ENCODE measurements at regions not wholly inside any gene's neighbourhood (a gene's known extent, or its start where the extent isn't known, plus 50 kb on each side); places are given as distances from the start of the nearest gene placed in this dataset.

GRCh38 chr14:56412468-56413434 is 166.8 kb upstream of the TMEM260 start:
- ChIA-PET POLR2A (no interaction called here), CTCF (no interaction called here)
- H3K27me3 Mint-ChIP-seq, result peaks cover 1 to 14% of the 10 kb centered on the region in 2 donors
- Histone ChIP-seq H3K27ac (ENCODE audit: low read depth, low read length) (no peak overlapping the region), H3K36me3 (ENCODE audit: insufficient read depth, low read length) (no peaks in the 10 kb centered on the region), H3K9me3 (ENCODE audit: low read length) (no peaks in the 10 kb centered on the region), H3K27me3 (ENCODE audit: insufficient read depth, low read length, poor library complexity, severe bottlenecking) (no peaks in the 10 kb centered on the region), H3K4me3 (ENCODE audit: low read length) (no peak overlapping the region), H3K4me1 (ENCODE audit: insufficient read depth, low read length) (peaks cover 3% of the 10 kb centered on the region)
- peaks cover 0 to 8% (median 0%) of the 10 kb centered on the region in 3 donors for H3K36me3 Mint-ChIP-seq
- H3K4me3 Mint-ChIP-seq, result peak overlapping the region in 6 of 7 donors; percentile 58 to 86 (median 64)
- peaks cover 9 to 12% (median 9%) of the 10 kb centered on the region in 3 donors for H3K4me1 Mint-ChIP-seq
- H3K27ac Mint-ChIP-seq, result peak overlapping the region in 2 of 8 donors; percentile 10 to 61
- peaks cover 0 to 17% (median 1%) of the 10 kb centered on the region in 5 donors for H3K9me3 Mint-ChIP-seq
- DNase-seq, result no peak

DNA sequence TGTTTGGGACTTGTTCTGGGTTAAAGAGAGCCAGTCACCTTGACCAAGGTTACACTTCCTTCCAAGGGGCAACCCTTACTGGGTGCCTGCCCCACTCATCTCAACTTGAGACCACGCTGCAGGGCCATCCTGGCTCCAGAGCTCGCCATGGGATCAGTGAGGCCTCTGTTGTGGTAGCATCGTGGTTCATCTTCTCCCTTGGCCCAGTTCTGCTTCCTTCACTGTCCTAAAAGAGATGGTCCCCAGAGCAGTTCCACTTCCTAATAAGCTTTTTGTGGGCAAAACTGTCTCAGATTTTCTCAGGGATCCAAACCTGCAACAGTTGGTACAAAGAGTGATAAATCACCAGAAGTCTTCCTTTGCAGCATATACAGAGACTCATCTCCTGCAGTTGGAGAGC is 165.9 kb upstream of the TMEM260 start:
- no peaks in the 10 kb centered on the region for H3K36me3 ChIP-seq (ENCODE audit: insufficient read depth, low read length)
- H3K36me3 Mint-ChIP-seq, result peaks cover 0 to 8% (median 0%) of the 10 kb centered on the region in 3 donors

DNA sequence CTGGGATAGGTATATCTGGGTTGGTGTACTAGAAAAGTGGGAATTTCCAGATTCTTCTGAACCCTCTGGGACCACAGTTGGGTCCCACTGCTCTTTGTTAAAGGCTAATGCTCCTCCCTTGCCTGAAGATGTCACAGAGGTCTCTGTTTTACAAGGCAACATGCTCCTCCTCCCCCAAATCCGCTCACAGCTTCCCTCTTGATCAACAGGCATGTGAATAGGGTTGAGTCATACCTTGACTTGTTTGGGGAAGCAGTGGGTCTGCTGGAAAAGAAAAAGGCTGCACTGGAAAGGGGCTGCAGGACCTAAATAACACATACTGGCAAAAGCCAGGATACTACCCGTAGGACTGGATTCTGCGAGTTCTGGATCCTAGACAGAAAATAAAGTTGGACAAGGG is 165.4 kb upstream of the TMEM260 start:
- H3K4me3 Mint-ChIP-seq, result no peak overlapping the region
- H3K9me3 ChIP-seq (ENCODE audit: low read length), result no peaks in the 10 kb centered on the region
- no peaks in the 10 kb centered on the region for H3K36me3 ChIP-seq (ENCODE audit: insufficient read depth, low read length)
- H3K4me3 ChIP-seq (ENCODE audit: low read length), result no peak overlapping the region
- no peak overlapping the region for H3K27ac ChIP-seq (ENCODE audit: low read depth, low read length)
- H3K4me1 Mint-ChIP-seq, result peaks cover 9 to 12% (median 9%) of the 10 kb centered on the region in 3 donors
- peaks cover 0 to 5% (median 0%) of the 10 kb centered on the region in 5 donors for H3K9me3 Mint-ChIP-seq
- ChIA-PET CTCF (no interaction called here), POLR2A (no interaction called here)
- no peaks in the 10 kb centered on the region for H3K27me3 ChIP-seq (ENCODE audit: insufficient read depth, low read length, poor library complexity, severe bottlenecking)
- H3K27me3 Mint-ChIP-seq, result peaks cover 1 to 10% of the 10 kb centered on the region in 2 donors
- H3K27ac Mint-ChIP-seq, result no peak overlapping the region
- peaks cover 0 to 8% (median 0%) of the 10 kb centered on the region in 3 donors for H3K36me3 Mint-ChIP-seq
- DNase-seq, result no peak
- H3K4me1 ChIP-seq (ENCODE audit: insufficient read depth, low read length), result peaks cover 3% of the 10 kb centered on the region

More for the DNA sequence above, 165.9 kb upstream of the TMEM260 start:
- peaks cover 1 to 14% of the 10 kb centered on the region in 2 donors for H3K27me3 Mint-ChIP-seq
- Histone ChIP-seq H3K4me3 (ENCODE audit: low read length) (no peak overlapping the region), H3K4me1 (ENCODE audit: insufficient read depth, low read length) (peaks cover 3% of the 10 kb centered on the region), H3K9me3 (ENCODE audit: low read length) (no peaks in the 10 kb centered on the region), H3K27me3 (ENCODE audit: insufficient read depth, low read length, poor library complexity, severe bottlenecking) (no peaks in the 10 kb centered on the region), H3K27ac (ENCODE audit: low read depth, low read length) (no peak overlapping the region)
- no peak overlapping the region for H3K27ac Mint-ChIP-seq
- no peak for DNase-seq
- peaks cover 0 to 10% (median under 1%) of the 10 kb centered on the region in 5 donors for H3K9me3 Mint-ChIP-seq
- no peak overlapping the region for H3K4me3 Mint-ChIP-seq
- CTCF ChIA-PET, result no interaction called here
- POLR2A ChIA-PET, result no interaction called here
- peaks cover 9 to 12% (median 9%) of the 10 kb centered on the region in 3 donors for H3K4me1 Mint-ChIP-seq

DNA sequence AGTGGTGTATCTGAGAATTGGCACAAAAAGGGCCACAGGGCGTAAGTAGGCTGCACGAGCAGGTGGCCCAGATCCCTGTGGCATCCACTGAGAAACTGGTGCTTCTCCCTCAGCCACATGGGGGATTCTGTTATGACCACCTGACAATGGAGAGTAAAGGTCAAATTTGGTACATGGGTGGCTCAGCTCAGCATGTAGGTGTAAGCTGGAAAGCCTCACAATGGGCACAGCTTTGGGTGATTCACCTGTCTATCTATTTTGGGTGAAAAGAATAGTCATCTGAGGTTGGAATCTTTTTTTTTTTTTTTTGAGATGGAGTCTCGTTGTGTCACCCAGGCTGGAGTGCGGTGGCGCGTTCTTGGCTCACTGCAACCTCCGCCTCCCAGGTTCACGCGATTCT is 163.4 kb upstream of the TMEM260 start:
- Histone ChIP-seq H3K9me3 (ENCODE audit: low read length) (no peaks in the 10 kb centered on the region), H3K27ac (ENCODE audit: low read depth, low read length) (no peak overlapping the region), H3K4me3 (ENCODE audit: low read length) (no peak overlapping the region), H3K27me3 (ENCODE audit: insufficient read depth, low read length, poor library complexity, severe bottlenecking) (no peaks in the 10 kb centered on the region), H3K36me3 (ENCODE audit: insufficient read depth, low read length) (no peaks in the 10 kb centered on the region), H3K4me1 (ENCODE audit: insufficient read depth, low read length) (peaks cover 3% of the 10 kb centered on the region)
- DNase-seq, result no peak
- ChIA-PET CTCF (no interaction called here), POLR2A (no interaction called here)
- peaks cover 9 to 12% (median 9%) of the 10 kb centered on the region in 3 donors for H3K4me1 Mint-ChIP-seq
- H3K27me3 Mint-ChIP-seq, result peaks cover 1 to 10% of the 10 kb centered on the region in 2 donors
- H3K27ac Mint-ChIP-seq, result no peak overlapping the region
- no peaks in the 10 kb centered on the region for H3K9me3 Mint-ChIP-seq
- H3K36me3 Mint-ChIP-seq, result peaks cover 0 to 4% (median 0%) of the 10 kb centered on the region in 3 donors
- H3K4me3 Mint-ChIP-seq, result no peak overlapping the region

- H3K27me3 Mint-ChIP-seq, result peaks cover 1 to 10% of the 10 kb centered on the region in 2 donors
- H3K4me3 Mint-ChIP-seq, result no peak overlapping the region
- no peak overlapping the region for H3K27ac ChIP-seq (ENCODE audit: low read depth, low read length)
- H3K9me3 ChIP-seq (ENCODE audit: low read length), result no peaks in the 10 kb centered on the region
- H3K4me3 ChIP-seq (ENCODE audit: low read length), result no peak overlapping the region
- POLR2A ChIA-PET, result no interaction called here
- H3K36me3 ChIP-seq (ENCODE audit: insufficient read depth, low read length), result no peaks in the 10 kb centered on the region
- CTCF ChIA-PET, result no interaction called here
- no peaks in the 10 kb centered on the region for H3K9me3 Mint-ChIP-seq
- DNase-seq, result no peak
- H3K27ac Mint-ChIP-seq, result no peak overlapping the region
- peaks cover 9 to 10% (median 9%) of the 10 kb centered on the region in 3 donors for H3K4me1 Mint-ChIP-seq
- H3K4me1 ChIP-seq (ENCODE audit: insufficient read depth, low read length), result peaks cover 3% of the 10 kb centered on the region
- H3K27me3 ChIP-seq (ENCODE audit: insufficient read depth, low read length, poor library complexity, severe bottlenecking), result no peaks in the 10 kb centered on the region
- peaks cover 0 to 4% (median 0%) of the 10 kb centered on the region in 3 donors for H3K36me3 Mint-ChIP-seq
Measured at GRCh38 chr14:56417173-56417572, 162.4 kb upstream of the TMEM260 start.

- H3K4me3 ChIP-seq (ENCODE audit: low read length), result no peak overlapping the region
- POLR2A ChIA-PET, result no interaction called here
- Mint-ChIP-seq H3K9me3 (no peaks in the 10 kb centered on the region), H3K36me3 (peaks cover 0 to 3% (median 0%) of the 10 kb centered on the region in 3 donors), H3K4me1 (peaks cover 0 to 4% (median 0%) of the 10 kb centered on the region in 3 donors), H3K27ac (no peak overlapping the region), H3K27me3 (peaks cover 4% of the 10 kb centered on the region in 2 donors), H3K4me3 (no peak overlapping the region)
- no peaks in the 10 kb centered on the region for H3K36me3 ChIP-seq (ENCODE audit: insufficient read depth, low read length)
- no peak overlapping the region for H3K27ac ChIP-seq (ENCODE audit: low read depth, low read length)
- H3K9me3 ChIP-seq (ENCODE audit: low read length), result no peaks in the 10 kb centered on the region
- no peaks in the 10 kb centered on the region for H3K4me1 ChIP-seq (ENCODE audit: insufficient read depth, low read length)
- DNase-seq, result no peak
- CTCF ChIA-PET, result no interaction called here
- no peaks in the 10 kb centered on the region for H3K27me3 ChIP-seq (ENCODE audit: insufficient read depth, low read length, poor library complexity, severe bottlenecking)
Measured at GRCh38 chr14:56419750-56420149, 159.8 kb upstream of the TMEM260 start.

DNA sequence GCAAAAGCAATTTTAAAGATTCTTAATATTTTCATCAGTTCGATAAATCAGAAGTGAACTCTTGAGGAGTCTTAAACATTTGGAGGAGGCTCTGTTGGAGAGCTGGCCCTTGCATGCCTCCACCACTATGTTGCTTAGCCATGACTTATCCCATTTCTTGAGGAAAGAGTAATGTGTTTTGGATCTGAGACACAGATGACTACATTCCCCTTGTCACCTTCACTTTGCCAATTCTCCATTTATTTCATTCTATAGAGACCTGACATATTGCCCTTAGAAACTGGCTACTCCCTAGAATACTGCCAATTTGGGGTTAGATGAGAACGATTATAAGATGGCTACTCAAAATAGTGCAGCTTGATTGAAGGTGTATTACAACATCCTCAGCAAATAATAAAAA is 157.4 kb upstream of the TMEM260 start:
- no peaks in the 10 kb centered on the region for H3K4me1 ChIP-seq (ENCODE audit: insufficient read depth, low read length)
- ChIA-PET POLR2A (no interaction called here), CTCF (interaction anchor here (0.8 kb wide), 1 partner anchor 691 kb away, joined by 4 read pairs; no protein-coding TSS in a partner anchor)
- no peaks in the 10 kb centered on the region for H3K9me3 ChIP-seq (ENCODE audit: low read length)
- H3K4me3 ChIP-seq (ENCODE audit: low read length), result no peak overlapping the region
- H3K27me3 ChIP-seq (ENCODE audit: insufficient read depth, low read length, poor library complexity, severe bottlenecking), result peaks cover 3% of the 10 kb centered on the region
- Mint-ChIP-seq H3K4me3 (no peak overlapping the region), H3K27ac (no peak overlapping the region), H3K36me3 (no peaks in the 10 kb centered on the region), H3K27me3 (peaks cover 3 to 4% of the 10 kb centered on the region in 2 donors), H3K9me3 (no peaks in the 10 kb centered on the region), H3K4me1 (peaks cover 0 to 4% (median 0%) of the 10 kb centered on the region in 3 donors)
- no peaks in the 10 kb centered on the region for H3K36me3 ChIP-seq (ENCODE audit: insufficient read depth, low read length)
- no peak overlapping the region for H3K27ac ChIP-seq (ENCODE audit: low read depth, low read length)
- DNase-seq, result no peak

DNA sequence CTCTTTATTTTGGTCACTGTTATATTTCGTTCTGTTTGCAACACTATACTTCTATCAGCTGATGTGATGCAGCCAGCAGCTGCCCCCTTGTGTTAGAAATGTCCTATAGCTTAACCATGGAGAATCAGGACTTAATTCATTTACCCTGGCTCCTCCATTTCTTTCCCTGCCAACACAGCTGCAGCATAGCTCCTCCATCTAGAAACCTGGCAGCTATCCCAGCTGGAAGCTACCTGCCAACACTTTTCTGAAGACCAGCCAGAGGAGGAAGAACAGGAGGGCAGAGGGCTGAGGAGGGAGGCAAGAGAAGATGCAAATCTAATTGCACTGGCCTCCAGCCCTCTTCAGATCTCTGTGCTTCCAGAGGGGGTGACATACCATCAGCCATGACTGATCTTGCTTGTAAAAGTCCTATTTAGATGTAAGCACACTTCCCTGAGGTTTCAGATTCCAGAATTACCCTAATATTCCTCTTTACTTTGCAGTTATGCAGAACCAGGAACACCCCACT is 156.8 kb upstream of the TMEM260 start:
- H3K4me3 Mint-ChIP-seq, result no peak overlapping the region
- H3K9me3 ChIP-seq (ENCODE audit: low read length), result no peaks in the 10 kb centered on the region
- H3K36me3 Mint-ChIP-seq, result no peaks in the 10 kb centered on the region
- no peak overlapping the region for H3K27ac ChIP-seq (ENCODE audit: low read depth, low read length)
- peaks cover 0 to 4% (median 0%) of the 10 kb centered on the region in 3 donors for H3K4me1 Mint-ChIP-seq
- no peak overlapping the region for H3K27ac Mint-ChIP-seq
- H3K4me1 ChIP-seq (ENCODE audit: insufficient read depth, low read length), result no peaks in the 10 kb centered on the region
- H3K27me3 ChIP-seq (ENCODE audit: insufficient read depth, low read length, poor library complexity, severe bottlenecking), result peaks cover 3% of the 10 kb centered on the region
- peak in 2 of 5 donors; percentile 7 to 10 for DNase-seq
- H3K36me3 ChIP-seq (ENCODE audit: insufficient read depth, low read length), result no peaks in the 10 kb centered on the region
- POLR2A ChIA-PET, result no interaction called here
- H3K9me3 Mint-ChIP-seq, result no peaks in the 10 kb centered on the region
- no peak overlapping the region for H3K4me3 ChIP-seq (ENCODE audit: low read length)
- CTCF ChIA-PET, result interaction anchor here (0.8 kb wide), 1 partner anchor 692 kb away, joined by 4 read pairs; no protein-coding TSS in a partner anchor
- H3K27me3 Mint-ChIP-seq, result peaks cover 3 to 4% of the 10 kb centered on the region in 2 donors
